ENCODE measurements at regions not wholly inside any gene's neighbourhood (a gene's known extent, or its start where the extent isn't known, plus 50 kb on each side); places are given as distances from the start of the nearest gene placed in this dataset.
"Not testable (repeated sequence)": the region's sequence is repeated elsewhere in the genome, so short reads cannot be mapped to it uniquely, and the experiment has no call there.

GRCh38 chr5:124526079-124526478 lies 220.4 kb downstream of the ZNF608 start:
- not testable (repeated sequence) for TF ChIP-seq ZFP30 (CRISPR knock-in tag; IDR thresholded peaks at IDR 0.05); PATZ1 (CRISPR knock-in tag; IDR thresholded peaks at IDR 0.05; ENCODE audit: borderline replicate concordance); ZFP3 (CRISPR knock-in tag; IDR thresholded peaks at IDR 0.05); ARNTL (CRISPR knock-in tag; IDR thresholded peaks at IDR 0.05; ENCODE audit: borderline replicate concordance, low read depth); OSR1 (CRISPR knock-in tag; IDR thresholded peaks at IDR 0.05)
